CD4-positive, alpha-beta T cell treated with Interleukin-4 for 1 hour (primary cell): ENCODE measurements at regions not wholly inside any gene's neighbourhood (a gene's known extent, or its start where the extent isn't known, plus 50 kb on each side); places are given as distances from the start of the nearest gene placed in this dataset.
"Not testable (repeated sequence)": the region's sequence is repeated elsewhere in the genome, so short reads cannot be mapped to it uniquely, and the experiment has no call there.

Experiments
- DNase-seq, 2 donors: peaks; one replicate each; pipeline ENCODE4 v3.0.0-alpha.2; 2020 to 2022

DNA sequence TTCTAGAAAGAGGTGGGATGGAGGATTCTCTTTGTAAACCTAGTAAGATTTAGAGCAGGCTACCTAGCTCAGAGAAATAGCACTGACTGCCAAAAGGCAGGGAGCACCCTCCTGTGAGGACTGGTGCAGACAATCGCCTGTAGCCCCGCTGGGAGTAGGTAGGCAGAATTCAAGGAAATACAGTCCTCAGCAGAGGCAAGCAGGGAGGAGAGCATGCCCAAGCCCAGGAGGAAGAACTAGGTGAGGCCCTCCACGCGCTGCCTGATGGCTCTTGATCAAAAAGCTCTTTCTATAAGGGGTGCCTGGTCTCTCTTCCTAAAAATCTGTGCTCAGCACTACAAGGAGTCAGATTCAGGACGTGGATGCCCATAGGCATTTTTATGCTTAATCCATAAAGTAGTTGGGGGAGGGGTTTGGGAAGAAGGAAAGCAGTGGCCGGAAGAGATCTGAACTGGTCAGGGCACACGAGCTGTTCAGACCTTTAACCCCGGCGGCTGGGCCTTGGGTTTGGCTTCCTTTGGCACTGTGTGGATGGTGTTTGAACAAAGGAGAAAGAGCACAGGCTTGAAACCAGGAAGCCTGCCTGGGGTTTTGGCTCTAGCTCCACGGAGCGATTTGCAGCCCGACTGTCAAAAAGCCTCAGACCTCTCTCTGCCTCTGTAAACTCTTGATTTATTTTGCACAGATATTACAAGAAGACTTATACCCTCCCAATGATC, 320.6 kb downstream of the FOXO1 start:
- DNase-seq = no peak

DNA sequence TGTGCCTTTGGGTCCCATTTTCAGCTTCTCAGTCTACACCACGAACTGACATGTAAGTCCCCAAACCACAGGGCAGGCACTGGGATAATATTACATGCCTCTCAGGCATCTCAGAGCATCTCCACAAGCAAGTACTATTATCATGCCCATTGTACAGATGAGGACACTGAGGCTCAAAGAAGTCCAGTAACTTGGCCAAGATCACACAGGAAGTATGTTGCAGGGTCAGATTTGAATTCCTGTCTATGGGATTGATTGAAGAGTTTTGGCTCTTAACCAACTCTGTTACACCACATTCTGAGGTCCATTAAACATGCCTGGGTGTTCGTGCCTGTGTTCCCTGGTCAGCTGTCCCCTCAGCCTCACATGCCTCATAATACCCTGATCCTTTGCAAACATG, 319.8 kb downstream of the FOXO1 start:
- DNase-seq = no peak

DNA sequence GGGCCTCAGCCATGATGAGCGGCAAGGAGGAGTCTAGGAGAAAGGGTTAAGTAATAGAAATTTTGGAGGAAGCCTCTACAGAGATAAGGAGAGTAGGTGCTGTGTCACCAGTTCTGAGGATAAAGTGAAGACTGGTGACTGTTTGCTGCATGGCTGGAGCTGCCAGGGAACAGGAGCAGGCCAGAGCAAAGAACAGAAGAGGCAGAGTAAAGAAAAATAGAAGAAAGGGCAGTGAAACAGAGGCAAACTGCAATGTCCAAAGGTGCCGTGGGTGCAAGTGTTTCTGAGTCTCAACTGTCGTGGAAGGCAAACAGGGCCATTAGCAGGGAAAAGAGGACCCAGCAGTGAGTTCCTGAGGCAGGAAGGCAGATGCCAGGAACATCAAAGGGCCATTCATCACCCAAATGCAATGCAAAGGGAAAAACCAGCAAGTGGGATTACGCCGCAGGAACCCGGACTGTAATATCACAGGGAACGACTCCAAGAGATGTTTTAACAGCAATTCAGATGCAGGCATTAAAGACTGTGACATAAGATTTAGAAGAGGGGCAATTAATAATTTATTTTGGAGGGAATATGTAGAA, 318.3 kb downstream of the FOXO1 start:
- DNase-seq = no peak

DNA sequence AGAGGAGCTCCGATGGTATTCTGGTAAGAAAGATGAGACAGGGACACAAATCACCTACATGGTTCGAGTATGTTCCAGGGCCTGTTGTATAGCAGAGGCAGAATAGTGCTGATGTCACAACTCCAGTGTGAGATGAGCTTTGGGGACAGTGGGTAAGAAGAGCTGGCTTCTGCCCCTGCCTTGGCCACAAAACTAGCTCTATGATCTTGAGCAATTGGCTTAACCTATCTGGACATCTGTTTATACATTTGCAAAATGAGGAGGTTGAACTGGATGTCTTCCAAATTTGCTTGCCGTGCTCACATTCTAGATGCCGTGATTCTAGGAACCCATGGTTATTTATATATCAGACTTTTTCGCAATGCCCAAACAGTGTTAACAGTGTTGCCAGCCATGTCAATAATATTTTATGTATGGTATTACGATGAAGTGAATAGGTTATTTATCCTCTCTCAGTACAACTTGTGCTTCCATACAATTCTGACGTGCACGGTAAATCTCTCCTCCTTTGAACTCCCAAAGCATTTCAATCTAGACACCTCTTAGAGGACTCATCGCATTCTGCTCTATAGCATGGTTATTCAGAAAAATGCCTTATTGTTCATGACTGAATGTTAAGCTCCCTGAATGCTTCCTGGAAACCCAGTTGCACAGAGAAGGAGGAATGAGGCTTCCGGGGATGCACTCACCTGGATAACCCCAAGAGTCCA, 316.0 kb downstream of the FOXO1 start:
- DNase-seq = no peak

DNA sequence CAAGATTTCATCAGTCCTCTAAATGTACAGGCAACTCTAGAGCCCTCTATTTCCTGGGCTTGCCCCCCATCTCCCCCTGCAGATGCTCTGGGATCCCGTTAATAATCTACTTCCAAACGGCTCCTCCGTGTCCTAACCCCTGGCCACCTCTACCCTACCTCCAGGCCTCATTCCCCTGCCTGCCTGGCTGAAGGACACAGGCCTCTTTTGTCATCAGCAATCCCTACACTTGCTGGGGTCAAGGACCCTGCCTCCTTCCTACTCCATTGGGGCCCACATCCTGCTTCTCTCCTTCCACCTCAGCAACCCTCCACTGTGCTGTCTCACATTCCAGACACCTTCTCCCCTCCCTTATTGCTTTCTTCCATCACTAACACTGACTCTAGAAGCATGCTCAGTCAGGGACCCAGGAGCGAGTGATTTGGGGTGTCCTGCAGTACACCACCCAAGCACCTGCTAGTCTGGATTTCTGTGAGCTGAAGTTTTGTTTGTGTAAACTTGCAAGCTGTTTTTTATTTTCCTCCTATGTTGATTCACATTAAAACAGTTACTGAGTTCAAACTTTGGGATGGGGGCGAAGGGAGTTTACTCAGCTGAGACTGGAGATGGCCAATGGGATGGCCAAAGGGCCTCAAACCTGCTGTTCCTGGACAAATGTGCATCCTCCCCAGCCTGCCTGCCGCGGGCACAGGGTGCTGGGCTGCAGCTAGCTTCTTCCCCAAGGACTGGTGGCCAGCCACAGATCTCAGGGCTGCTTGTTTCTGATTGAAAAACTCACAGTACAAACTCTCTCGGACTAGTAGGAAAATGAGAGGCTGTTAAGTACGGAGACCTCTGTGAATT, 314.7 kb downstream of the FOXO1 start:
- DNase-seq = no peak

DNA sequence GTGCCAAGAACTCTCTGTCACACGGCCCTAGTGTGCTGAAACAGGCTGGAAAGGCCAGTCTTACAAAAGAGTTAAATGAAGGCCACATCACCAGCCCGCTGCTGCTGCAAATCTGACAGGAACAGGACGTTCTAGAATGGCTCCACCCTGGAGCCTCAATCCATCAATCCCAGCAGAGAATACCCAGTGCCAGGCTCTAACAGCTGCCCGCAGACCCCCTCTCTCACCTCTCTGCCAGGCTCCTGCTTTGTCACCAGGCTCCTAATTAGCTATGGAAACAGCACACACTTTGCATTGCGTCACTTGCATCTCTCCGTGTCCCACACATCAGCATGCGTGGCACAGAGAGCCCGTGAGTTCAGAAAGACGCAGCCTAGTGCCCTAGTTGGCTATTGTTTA, 314.1 kb downstream of the FOXO1 start:
- no peak for DNase-seq

DNA sequence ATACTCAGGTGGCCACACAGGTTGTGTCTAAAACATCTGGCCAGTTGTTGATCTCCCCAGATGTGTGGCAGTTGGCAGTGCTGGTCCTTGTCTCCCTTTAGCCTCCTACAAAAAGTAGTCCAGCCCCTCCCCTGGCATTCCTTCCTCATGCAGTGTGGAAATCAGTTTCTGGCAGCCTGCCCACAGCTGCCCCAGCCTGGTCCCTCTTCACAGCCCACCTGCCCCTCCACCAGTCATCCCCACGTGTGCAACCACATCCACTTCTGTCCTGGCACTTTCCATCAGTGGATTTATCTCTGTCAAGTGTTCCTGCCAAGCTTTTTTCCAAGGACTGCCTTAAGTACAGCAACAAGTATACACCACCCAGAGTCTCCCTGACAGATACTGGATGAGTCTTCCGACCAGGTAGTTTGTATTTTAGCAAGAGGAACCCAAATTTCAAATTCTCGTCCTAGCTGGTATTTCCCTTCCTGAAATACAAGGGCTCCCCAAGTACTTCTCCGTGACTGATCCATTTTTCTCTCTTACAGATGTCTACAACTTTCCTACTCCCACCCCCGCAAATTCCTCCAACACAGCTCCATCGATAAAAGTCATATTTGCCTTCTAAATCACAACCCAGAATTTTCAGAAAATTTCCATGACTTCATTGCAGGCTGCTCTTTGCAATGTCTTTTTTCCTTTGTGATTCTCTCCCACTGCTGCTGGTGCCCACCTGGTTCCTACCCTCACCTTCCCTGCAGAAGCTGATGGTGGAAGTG, 313.5 kb downstream of the FOXO1 start:
- DNase-seq = no peak

DNA sequence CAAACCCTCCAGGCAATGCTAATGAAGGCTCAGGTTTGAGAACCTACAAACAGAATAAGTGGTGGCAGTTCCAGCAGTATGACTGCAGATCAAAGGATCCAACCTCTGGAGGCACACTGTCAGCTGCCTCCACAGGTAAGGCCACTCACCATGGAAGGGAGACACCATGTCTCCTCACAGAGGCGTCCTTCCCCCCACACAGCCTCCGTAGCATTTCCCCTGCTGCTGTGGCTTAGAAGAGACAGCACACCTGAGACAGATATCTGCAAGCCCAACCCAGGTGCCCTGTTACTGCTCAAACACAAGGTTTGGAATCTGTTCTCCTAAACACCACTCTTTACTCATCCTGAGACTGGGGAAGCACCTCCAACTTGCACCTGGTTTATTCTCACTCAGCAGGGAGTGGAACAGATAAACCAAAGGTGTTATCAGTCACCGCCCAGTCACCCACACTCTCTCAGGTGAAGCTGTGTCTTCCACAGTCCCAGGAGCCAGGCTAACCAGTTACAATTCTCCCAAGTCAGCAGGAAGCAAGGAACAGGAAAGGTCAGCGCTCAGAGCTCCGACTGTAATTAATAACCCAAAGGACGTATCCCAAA, 311.2 kb downstream of the FOXO1 start:
- no peak for DNase-seq

DNA sequence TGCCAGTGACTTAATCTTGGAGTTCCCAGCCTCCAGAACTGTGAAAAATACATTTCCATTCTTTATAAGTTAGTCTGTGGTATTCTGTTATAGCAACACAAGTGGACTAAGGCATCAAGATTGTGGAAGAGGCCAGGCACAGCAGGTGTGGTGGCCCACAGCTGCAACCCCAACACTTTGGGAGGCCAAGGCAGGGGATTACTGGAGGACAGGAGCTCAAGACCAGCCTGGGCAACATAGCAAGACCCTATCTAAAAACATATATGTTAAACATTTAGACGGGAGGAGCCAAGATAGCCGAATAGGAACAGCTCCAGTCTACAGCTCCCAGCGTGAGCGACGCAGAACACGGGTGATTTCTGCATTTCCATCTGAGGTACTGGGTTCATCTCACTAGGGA, 310.4 kb downstream of the FOXO1 start:
- DNase-seq = no peak

DNA sequence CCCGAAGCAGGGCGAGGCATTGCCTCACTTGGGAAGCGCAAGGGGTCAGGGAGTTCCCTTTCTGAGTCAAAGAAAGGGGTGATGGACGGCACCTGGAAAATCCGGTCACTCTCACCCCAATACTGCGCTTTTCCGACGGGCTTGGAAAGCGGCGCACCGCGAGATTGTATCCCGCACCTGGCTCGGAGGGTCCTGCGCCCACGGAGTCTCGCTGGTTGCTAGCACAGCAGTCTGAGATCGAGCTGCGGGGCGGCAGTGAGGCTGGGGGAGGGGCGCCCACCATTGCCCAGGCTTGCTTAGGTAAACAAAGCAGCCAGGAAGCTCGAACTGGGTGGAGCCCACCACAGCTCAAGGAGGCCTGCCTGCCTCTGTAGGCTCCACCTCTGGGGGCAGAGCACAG, 310.0 kb downstream of the FOXO1 start:
- not testable (repeated sequence) for DNase-seq

DNA sequence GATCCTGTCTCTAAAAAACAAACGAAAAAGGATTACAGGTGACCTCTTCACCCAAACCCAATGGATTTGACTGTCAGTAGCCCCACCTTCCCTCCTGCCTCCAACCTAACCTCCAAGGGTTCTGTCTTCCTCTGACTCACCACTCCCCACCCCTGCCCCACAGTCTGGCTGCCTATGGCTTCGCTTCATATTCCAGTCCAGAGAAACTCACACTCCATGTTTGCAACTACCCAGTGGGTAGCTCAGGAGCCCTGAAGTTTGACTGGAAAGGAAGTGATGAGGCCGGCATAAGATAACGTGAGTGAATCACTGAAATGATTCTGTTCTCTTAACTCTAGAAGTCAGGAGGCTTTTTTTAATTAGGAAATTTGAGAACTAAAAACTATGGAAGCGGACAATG, 303.9 kb downstream of the FOXO1 start:
- no peak for DNase-seq

DNA sequence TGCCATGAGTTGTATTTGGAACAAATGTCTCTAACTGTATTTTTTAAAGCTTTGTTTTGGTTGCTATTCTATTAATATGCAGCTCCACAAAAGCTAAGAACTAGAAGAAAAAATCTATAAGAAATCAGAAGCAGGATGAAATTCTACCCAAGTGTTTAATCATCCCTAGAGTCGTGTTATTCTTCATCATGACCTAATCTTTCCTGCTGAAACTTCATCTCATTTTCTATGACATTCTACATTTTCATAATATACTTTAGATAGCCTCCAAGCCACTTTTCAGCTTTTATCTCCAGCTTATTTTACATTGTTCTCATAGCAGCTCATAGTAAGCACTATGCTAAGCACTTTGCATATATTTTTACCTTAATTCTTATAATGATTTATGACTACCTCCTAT, 302.8 kb downstream of the FOXO1 start:
- no peak for DNase-seq

DNA sequence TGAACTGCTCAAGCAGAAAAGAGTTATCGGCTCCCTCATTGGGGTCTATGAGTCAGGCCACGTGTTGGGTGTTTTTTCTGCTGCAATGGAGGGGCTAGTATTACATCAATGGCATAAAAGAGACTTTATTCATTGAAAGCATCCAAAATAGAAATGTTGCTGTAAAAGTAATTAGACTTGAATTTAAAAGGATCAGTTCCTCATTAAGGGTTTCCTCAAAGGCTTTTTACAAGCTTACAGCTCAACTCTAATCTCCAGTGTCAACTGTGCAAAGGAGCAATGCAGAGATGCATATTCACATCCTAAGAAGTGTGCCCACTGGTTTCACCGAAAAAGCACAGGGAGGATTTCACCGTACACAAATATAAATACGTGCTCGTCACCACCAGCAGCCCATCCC, 300.3 kb downstream of the FOXO1 start:
- no peak for DNase-seq

DNA sequence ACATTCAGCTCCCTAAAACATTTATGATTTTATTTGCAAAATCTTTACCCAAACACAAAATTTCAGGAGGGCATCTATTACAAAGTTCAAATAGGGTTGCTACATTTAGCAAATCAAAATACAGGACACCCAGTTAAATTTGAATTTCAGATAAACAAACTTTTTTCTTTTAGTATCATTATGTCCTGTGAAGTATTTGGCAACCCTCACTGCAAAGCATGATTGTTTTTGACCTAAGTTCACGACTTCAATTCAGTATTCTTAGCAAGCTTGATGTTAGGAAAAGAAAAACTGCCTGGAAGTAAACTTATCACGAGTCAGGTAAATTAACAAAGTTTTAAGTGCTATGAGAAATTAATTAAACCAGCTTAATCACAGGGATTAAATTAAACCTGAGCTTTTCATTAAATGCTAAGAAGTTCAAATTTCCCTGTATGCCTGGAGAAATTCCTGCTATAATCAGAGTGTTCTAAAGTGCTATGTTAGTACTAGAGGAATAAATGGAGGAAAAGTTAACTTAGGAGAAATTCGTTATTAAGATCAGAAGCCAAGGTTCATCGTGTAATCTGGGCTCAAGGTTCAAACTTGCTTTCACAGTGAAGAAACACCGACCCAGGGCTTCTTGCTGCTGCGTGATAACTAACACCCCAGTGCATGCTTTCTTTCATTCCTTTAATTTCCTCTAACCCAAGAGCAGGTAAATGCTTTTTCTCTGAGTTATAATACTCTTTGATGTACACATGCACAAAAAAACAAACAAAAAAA, 298.1 kb downstream of the FOXO1 start:
- DNase-seq = no peak

DNA sequence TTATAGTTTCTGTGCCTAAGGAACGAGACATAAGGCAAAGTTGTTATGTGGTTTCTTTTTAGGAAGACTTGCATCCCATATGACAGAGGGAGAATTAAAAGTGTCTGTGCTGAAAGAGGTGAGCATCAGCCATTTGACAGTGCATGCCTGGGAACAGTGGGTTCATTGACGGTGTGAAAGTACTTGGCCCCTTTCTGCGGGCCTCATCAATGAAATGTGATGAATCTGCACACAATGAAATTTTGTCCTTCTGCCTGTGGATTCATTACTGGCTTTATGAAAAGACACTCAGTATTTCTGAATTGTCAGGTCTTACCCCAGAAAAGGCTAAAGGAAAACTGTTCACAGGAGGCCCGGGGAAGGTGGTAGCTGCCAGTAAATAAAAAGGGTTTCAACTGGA, 295.8 kb downstream of the FOXO1 start:
- no peak for DNase-seq

DNA sequence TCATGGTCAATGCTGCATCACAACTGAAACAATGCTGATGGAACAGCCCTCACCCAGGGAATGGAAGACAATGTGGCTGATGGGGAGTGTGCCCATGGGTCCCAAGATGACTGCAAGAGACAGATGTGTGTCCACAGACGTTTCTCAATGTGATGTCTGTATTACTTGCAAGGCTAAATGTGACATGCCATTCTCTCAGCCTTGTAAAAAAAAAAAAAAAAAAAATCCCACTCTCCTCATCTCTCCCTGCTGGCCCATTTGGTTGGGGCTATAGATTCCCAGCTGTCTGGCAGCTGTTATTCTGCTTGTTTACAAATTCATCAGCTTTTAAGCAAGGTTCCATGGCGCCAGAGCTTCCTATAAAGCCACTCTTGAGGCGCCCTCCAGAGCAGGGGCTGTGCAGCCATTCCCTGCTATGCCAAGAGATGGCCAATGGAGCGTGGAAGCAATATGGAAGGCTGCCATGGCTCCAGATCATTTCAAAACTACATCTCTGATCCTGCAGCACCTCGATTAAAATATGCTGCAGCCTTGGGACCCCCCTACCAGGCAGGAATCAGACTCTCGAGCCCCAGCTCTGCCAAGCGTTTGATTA, 294.8 kb downstream of the FOXO1 start:
- DNase-seq = no peak

DNA sequence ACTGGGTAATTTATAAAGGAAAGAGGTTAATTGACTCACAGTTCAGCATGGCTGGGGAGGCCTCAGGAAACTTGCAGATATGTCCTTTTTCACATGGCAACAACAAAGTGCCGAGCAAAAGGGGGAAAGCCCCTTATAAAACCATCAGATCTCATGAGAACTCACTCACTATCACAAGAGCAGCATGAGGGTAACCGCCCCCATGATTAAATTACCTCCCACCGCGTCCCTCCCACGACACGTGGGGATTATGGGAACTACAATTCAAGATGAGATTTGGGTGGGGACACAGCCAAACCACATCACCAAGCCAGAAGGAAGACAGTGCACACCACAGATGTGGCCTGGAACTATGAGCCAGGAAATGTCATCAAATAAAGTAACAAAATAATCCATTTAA, 292.8 kb downstream of the FOXO1 start:
- DNase-seq = peak; percentile 14 to 46

DNA sequence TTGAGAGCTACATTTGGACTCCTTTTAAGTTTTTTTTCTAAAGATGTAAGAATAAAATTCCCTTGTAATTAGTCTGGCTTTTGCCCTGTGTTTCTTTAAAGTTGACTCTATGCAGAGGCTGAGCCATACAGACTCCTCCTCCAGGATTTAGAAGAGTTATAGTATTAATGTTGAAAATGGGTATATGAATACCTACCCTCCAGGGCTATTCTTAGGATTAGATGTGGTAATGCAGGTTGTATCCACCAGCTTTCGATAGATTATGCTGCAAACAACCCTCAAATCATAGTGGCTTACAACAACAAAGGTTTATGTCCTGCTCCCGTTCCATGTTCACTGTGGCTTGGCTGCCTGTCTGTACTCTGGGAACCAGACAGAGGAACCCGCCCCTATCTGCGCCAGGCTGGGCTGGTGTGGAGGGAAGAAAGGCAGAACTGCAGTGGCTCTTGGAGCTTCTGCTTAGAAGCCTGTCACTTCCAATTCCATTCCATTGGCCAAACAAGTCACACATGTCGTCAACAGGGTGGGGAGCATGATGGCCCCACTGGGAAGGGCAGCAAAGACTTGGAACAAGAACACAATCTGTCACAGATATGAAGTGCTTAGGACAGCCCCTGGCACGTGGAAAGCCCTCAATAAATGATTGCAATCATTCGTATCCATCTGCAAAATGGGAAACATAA, 290.8 kb downstream of the FOXO1 start:
- no peak for DNase-seq

DNA sequence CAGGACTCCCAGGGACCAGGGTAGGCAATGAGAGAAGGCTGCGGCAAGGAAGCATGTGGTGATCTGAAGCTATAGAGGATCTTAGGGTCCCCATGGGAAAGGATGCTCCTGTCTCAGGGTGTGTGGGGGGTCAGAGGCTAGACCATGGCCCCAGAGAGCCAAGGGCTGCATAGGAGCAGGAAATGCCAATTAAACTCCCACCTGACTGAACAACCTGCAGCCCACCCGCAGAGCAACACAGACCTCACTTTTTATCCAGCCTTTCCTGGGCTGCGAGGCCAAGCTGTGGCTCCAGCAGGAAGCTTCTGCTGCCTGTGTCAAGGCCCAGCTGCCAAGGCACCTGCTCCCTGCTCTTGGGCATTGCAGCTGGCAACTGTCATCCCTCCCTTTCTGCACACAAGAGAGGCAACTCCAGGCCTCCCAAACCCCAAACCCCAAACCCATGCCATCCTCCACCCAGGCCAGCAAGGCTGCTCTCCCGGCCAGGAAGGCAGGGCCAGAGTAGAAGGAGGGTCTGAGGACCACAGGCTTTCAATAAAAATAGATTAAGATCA, 290.1 kb downstream of the FOXO1 start:
- no peak for DNase-seq
